ENCODE measurements at regions not wholly inside any gene's neighbourhood (a gene's known extent, or its start where the extent isn't known, plus 50 kb on each side); places are given as distances from the start of the nearest gene placed in this dataset.

- TF ChIP-seq, protein P1, sequence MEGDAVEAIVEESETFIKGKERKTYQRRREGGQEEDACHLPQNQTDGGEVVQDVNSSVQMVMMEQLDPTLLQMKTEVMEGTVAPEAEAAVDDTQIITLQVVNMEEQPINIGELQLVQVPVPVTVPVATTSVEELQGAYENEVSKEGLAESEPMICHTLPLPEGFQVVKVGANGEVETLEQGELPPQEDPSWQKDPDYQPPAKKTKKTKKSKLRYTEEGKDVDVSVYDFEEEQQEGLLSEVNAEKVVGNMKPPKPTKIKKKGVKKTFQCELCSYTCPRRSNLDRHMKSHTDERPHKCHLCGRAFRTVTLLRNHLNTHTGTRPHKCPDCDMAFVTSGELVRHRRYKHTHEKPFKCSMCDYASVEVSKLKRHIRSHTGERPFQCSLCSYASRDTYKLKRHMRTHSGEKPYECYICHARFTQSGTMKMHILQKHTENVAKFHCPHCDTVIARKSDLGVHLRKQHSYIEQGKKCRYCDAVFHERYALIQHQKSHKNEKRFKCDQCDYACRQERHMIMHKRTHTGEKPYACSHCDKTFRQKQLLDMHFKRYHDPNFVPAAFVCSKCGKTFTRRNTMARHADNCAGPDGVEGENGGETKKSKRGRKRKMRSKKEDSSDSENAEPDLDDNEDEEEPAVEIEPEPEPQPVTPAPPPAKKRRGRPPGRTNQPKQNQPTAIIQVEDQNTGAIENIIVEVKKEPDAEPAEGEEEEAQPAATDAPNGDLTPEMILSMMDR (IDR thresholded peaks at IDR 0.05) = no peak
- DNase-seq (ENCODE audit: low spot score) = no peak
- ATAC-seq (ENCODE audit: low FRiP score) = no peak
These were observed 149.8 kb upstream of the BNIP2 start for GRCh38 chr15:59838900-59839299.

DNA sequence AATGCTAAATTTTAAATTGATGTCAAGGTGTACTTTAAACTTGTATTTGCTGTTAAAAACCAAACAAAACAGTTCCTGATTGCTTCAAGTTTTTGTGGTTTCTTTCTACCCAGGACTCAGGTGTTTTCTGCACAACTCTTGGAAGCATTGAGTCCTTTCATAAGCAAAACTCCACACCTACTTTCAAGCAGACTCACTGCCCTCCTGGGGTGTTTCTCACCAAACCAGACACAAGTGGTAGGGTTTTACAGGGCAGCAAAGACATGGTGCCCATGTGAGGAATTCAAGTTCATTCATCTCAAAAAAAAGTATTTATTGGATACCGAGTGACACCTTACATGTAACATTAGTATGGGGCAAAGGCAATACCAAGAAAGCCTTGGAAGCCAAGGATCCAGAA is 146.7 kb upstream of the BNIP2 start:
- TF ChIP-seq, protein P1 (IDR thresholded peaks at IDR 0.05) = no peak
- DNase-seq (ENCODE audit: low spot score) (no peak), ATAC-seq (ENCODE audit: low FRiP score) (no peak)

- no peak for DNase-seq (ENCODE audit: low spot score)
- TF ChIP-seq, protein P1 (IDR thresholded peaks at IDR 0.05) = no peak
These were observed 145.4 kb upstream of the BNIP2 start for GRCh38 chr15:59834528-59834927.

GRCh38 chr15:59833366-59833765 is 144.2 kb upstream of the BNIP2 start:
- ATAC-seq (ENCODE audit: low FRiP score) = no peak
- DNase-seq (ENCODE audit: low spot score) = no peak
- TF ChIP-seq, protein P1 (IDR thresholded peaks at IDR 0.05) = no peak

More at GRCh38 chr15:59834528-59834927, 145.4 kb upstream of the BNIP2 start:
- no peak for ATAC-seq (ENCODE audit: low FRiP score)

DNA sequence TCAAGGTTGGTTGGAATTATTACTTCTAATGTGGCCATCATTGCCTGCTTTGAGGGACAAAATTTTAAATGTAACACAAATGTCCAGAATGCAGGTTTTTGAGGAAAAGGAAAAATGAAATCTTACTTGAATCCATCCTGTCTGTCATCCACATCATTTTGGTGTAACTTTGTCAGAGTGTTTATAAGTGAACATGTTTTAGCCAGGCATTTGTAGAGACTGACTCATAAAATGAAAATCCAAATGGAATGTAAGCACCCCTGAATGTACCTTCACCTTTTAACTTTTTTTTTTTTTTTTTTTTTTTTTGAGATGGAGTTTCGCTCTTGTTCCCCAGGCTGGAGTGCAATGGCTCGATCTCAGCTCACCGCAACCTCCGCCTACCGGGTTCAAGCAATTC is 141.8 kb upstream of the BNIP2 start:
- TF ChIP-seq, protein P1 (IDR thresholded peaks at IDR 0.05) = no peak
- DNase-seq (ENCODE audit: low spot score) (no peak), ATAC-seq (ENCODE audit: low FRiP score) (no peak)

GRCh38 chr15:59830098-59830497 is 141.0 kb upstream of the BNIP2 start:
- ATAC-seq (ENCODE audit: low FRiP score) = no peak
- TF ChIP-seq, protein P1 (IDR thresholded peaks at IDR 0.05) = no peak
- DNase-seq (ENCODE audit: low spot score) = no peak

- ATAC-seq (ENCODE audit: low FRiP score) (no peak), DNase-seq (ENCODE audit: low spot score) (no peak)
- TF ChIP-seq, protein P1 (IDR thresholded peaks at IDR 0.05) = no peak
These were observed 139.7 kb upstream of the BNIP2 start for GRCh38 chr15:59828861-59829260.
